Osteoblast (primary cell): ENCODE measurements at regions not wholly inside any gene's neighbourhood (a gene's known extent, or its start where the extent isn't known, plus 50 kb on each side); places are given as distances from the start of the nearest gene placed in this dataset.

ENCODE experiments used
- DNase-seq: peaks from one replicate; pipeline ENCODE4 v3.0.0; 2011; ENCODE audit warnings: low spot score, mixed read lengths; ENCODE audit not compliant: insufficient read length; ENCODE audit errors: missing footprints
- H2AFZ ChIP-seq: 2 replicates; pipeline ENCODE4 v1.6.0; 2011; ENCODE audit warnings: mild to moderate bottlenecking, low read length
- H3K27ac ChIP-seq: 2 replicates; pipeline ENCODE4 v1.5.1; 2011; ENCODE audit warnings: mild to moderate bottlenecking, low read depth, low read length, moderate library complexity
- H3K27me3 ChIP-seq: 2 replicates; pipeline ENCODE4 v1.6.0; 2012; ENCODE audit warnings: mild to moderate bottlenecking, control low read depth, inconsistent platforms, low read length, moderate library complexity; ENCODE audit not compliant: insufficient read depth
- H3K36me3 ChIP-seq: 2 replicates; pipeline ENCODE4 v1.5.1; 2011; ENCODE audit warnings: mild to moderate bottlenecking, low read length, control low read depth, moderate library complexity; ENCODE audit not compliant: insufficient read depth
- H3K4me1 ChIP-seq: 2 replicates; pipeline ENCODE4 v1.5.1; 2011; ENCODE audit warnings: mild to moderate bottlenecking, low read length, control low read depth, moderate library complexity; ENCODE audit not compliant: insufficient read depth
- H3K4me2 ChIP-seq: 2 replicates; pipeline ENCODE4 v1.6.0; 2011; ENCODE audit warnings: mild to moderate bottlenecking, low read length; ENCODE audit not compliant: insufficient read depth
- H3K4me3 ChIP-seq: fragments of 200-600 bp; sonication (generic); 3 replicates; pipeline ENCODE4 v1.5.1; 2012; ENCODE audit warnings: mild to moderate bottlenecking, low read length, inconsistent platforms; ENCODE audit not compliant: insufficient read depth
- H3K79me2 ChIP-seq: 2 replicates; pipeline ENCODE4 v1.6.0; 2012; ENCODE audit warnings: mild to moderate bottlenecking, low read length, control low read depth, inconsistent platforms; ENCODE audit not compliant: insufficient read depth
- H3K9me3 ChIP-seq: 2 replicates; pipeline ENCODE4 v1.5.1; 2011; ENCODE audit warnings: low read depth, low read length, control low read depth
- H4K20me1 ChIP-seq: 2 replicates; pipeline ENCODE4 v1.6.0; 2012; ENCODE audit warnings: mild to moderate bottlenecking, low read length, control low read depth; ENCODE audit not compliant: insufficient read depth
- TF ChIP-seq, protein P1 (sequence below): IDR thresholded peaks from 2 replicates; pipeline ENCODE4 v1.5.1; 2011; ENCODE audit warnings: mild to moderate bottlenecking, low read depth, low read length, moderate library complexity; ENCODE audit errors: extremely low read depth

DNA sequence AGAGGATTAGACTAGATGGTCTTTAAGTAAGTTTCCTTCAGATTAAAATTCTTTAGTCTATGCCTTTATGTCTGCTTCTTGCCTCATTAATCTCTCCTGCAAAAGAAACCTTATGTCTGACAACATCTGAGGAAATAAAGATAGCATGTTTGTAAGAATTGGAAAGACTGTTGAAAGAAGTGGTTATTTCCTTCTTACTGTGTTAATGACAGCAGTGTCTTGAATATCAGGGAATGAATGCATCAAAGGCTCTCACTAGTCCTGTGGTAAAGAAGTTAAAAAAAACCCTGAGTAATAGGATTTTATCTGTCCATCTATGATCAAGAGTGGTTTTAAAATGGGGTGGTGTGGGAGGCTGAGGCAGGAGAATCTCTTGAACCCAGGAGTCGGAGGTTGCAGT, 302.0 kb downstream of the PRL start:
- Histone ChIP-seq H4K20me1 (no peaks in the 10 kb centered on the region), H3K27ac (no peak overlapping the region), H3K36me3 (no peaks in the 10 kb centered on the region), H3K4me1 (peaks cover 21% of the 10 kb centered on the region), H3K4me3 (no peak overlapping the region), H2AFZ (no peak overlapping the region), H3K79me2 (no peaks in the 10 kb centered on the region), H3K9me3 (no peaks in the 10 kb centered on the region), H3K27me3 (no peaks in the 10 kb centered on the region), H3K4me2 (no peak overlapping the region)
- TF ChIP-seq, protein P1, sequence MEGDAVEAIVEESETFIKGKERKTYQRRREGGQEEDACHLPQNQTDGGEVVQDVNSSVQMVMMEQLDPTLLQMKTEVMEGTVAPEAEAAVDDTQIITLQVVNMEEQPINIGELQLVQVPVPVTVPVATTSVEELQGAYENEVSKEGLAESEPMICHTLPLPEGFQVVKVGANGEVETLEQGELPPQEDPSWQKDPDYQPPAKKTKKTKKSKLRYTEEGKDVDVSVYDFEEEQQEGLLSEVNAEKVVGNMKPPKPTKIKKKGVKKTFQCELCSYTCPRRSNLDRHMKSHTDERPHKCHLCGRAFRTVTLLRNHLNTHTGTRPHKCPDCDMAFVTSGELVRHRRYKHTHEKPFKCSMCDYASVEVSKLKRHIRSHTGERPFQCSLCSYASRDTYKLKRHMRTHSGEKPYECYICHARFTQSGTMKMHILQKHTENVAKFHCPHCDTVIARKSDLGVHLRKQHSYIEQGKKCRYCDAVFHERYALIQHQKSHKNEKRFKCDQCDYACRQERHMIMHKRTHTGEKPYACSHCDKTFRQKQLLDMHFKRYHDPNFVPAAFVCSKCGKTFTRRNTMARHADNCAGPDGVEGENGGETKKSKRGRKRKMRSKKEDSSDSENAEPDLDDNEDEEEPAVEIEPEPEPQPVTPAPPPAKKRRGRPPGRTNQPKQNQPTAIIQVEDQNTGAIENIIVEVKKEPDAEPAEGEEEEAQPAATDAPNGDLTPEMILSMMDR: no peak
- no peak for DNase-seq

DNA sequence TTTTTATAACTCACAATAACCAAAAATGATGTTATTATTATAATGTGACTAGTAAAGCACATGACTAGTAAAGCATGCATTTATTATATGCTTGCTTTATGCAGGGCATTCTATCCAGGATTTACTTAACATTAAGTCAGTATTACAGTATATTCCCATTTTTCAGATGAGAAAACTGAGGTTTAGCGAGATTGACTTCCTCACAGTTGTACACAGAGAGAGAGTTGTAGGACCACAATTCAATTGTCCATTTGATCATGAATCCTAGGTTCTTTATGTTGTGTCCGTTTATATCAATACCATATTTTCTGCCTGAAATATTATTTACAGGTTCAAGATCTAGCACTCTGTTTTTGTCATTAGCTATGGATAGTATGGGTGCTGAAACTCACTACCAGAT, 301.5 kb downstream of the PRL start:
- TF ChIP-seq, protein P1: no peak
- no peak overlapping the region for H2AFZ ChIP-seq
- H4K20me1 ChIP-seq: no peaks in the 10 kb centered on the region
- H3K27me3 ChIP-seq: no peaks in the 10 kb centered on the region
- H3K4me1 ChIP-seq: peaks cover 21% of the 10 kb centered on the region
- H3K79me2 ChIP-seq: no peaks in the 10 kb centered on the region
- H3K36me3 ChIP-seq: no peaks in the 10 kb centered on the region
- no peak overlapping the region for H3K4me2 ChIP-seq
- H3K27ac ChIP-seq: no peak overlapping the region
- no peaks in the 10 kb centered on the region for H3K9me3 ChIP-seq
- H3K4me3 ChIP-seq: no peak overlapping the region
- DNase-seq: no peak

DNA sequence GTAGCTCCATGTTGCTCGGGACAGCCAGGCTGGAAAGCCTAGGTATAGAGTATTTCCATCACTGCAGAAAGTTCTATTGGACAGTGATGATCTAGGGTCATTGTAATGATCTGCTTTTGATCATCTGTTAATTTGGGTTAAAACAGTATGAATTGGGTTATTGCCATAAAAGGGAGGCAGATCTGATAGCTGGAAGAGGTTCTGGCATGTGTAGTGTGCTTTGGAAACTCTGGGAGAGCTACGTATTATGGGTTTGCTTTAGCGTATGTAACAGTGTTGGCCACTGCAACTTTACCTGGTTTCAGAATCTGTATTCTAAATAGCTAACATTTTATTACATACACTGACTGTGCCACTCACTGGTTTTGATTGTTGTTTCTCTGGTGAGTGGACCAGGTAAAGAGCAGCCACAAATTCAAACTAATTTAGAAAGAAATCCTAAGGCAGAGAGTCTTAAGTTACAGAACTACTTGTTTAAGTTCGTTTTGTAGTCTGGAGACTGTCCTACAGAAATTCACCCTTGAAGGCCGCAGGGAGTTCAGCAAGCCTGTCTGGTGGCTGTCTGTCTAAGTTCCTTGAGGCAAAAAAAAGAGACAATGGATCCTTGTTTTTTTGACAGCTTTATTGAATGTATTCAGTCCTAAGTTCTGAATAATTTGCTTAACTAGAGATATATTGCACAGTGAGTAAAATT, 300.3 kb downstream of the PRL start:
- no peak overlapping the region for H3K4me3 ChIP-seq
- H3K9me3 ChIP-seq: no peaks in the 10 kb centered on the region
- no peak overlapping the region for H3K4me2 ChIP-seq
- peak; percentile 3 for DNase-seq
- no peaks in the 10 kb centered on the region for H3K79me2 ChIP-seq
- no peaks in the 10 kb centered on the region for H3K36me3 ChIP-seq
- H2AFZ ChIP-seq: no peak overlapping the region
- peaks cover 26% of the 10 kb centered on the region for H3K4me1 ChIP-seq
- TF ChIP-seq, protein P1: no peak
- H3K27ac ChIP-seq: no peak overlapping the region
- H3K27me3 ChIP-seq: no peaks in the 10 kb centered on the region
- H4K20me1 ChIP-seq: no peaks in the 10 kb centered on the region

DNA sequence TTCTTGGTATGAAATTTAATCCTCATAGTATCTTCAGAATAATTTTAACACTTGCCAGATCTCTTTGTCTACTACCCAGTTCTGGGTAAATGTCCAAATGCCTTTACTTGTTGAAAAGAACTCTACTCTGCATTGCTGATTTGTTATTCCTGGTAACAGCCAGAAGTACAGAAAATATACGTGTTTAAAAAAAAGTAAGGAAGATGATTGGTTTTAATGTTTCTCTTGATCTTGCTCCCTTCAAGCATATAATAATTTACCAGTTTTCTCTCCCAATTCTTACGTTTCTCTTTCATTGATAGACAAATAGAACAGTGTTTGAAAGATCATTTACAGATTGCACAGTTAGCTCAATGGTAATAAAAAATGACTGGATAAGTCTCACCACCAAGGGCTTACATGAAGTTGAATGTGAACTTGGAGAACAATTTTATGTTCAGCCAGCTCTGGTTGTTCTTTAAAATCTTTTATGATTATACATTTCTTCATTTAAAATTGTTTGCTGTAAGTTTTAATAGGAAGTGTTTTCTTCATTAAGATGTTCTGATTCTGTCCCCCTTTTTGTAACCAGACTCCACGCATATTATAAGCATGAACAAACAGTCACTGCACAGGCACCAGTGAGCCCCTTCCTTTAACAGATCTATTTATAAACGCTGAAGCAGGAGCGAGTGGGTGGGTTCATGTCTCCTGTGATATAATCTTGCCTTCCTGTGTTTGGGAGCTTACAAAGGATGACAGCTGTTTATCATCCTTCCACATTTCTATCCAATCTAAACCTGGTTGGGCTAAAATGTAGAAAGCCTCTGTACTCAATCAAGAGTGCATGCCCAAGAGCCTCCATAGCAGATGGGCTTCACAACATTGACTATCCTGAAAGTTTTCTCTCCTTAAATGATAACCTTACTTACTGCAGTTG, 299.5 kb downstream of the PRL start:
- no peaks in the 10 kb centered on the region for H3K9me3 ChIP-seq
- TF ChIP-seq, protein P1: no peak
- H3K27me3 ChIP-seq: no peaks in the 10 kb centered on the region
- DNase-seq: no peak
- H4K20me1 ChIP-seq: no peaks in the 10 kb centered on the region
- H3K4me1 ChIP-seq: peaks cover 22% of the 10 kb centered on the region
- no peak overlapping the region for H3K4me3 ChIP-seq
- H3K36me3 ChIP-seq: no peaks in the 10 kb centered on the region
- H3K4me2 ChIP-seq: no peak overlapping the region
- H2AFZ ChIP-seq: no peak overlapping the region
- no peak overlapping the region for H3K27ac ChIP-seq
- H3K79me2 ChIP-seq: no peaks in the 10 kb centered on the region
